OCI-LY7 (cell line): ENCODE measurements at regions not wholly inside any gene's neighbourhood (a gene's known extent, or its start where the extent isn't known, plus 50 kb on each side); places are given as distances from the start of the nearest gene placed in this dataset.

Experiments
- BruUV-seq: library from RNA; stranded (reverse); fragments of 400-500 nt; replicated peaks from 2 replicates; lab custom pipeline; 2021; lab: Mats Ljungman, UMichigan
- CTCF ChIA-PET: fragments of 300-600 bp; sonication (Branson Sonifier 250); formaldehyde crosslinking; loops from one replicate; lab custom pipeline; 2022; ENCODE audit warnings: antibody characterized with exemption; ENCODE audit not compliant: unreplicated experiment; lab: Charles Lee
- POLR2A ChIA-PET: fragments of 300-600 bp; sonication (Branson Sonifier 250); formaldehyde crosslinking; loops from one replicate; lab custom pipeline; 2022; ENCODE audit warnings: antibody characterized with exemption; lab: Charles Lee
- DNase-seq: peaks from one replicate; pipeline ENCODE4 v3.0.0-alpha.2; 2015; ENCODE audit warnings: low spot score
- H2AFZ ChIP-seq: fragments of 200-600 bp; sonication (generic), shearing (Covaris generic); 2 replicates; pipeline ENCODE4 v1.6.1; 2014; ENCODE audit warnings: mild to moderate bottlenecking, antibody characterized with exemption, low read length, moderate library complexity
- H3K27ac ChIP-seq: fragments of 200-600 bp; sonication (generic); 2 replicates; pipeline ENCODE4 v1.5.1; 2014; ENCODE audit warnings: mixed run types, low read depth, mild to moderate bottlenecking, moderate library complexity, low read length, inconsistent platforms; ENCODE audit not compliant: poor library complexity, severe bottlenecking
- H3K36me3 ChIP-seq: fragments of 200-600 bp; sonication (generic); 2 replicates; pipeline ENCODE4 v1.6.1; 2014; ENCODE audit warnings: mild to moderate bottlenecking, antibody characterized with exemption, low read length, moderate library complexity, mixed read lengths; ENCODE audit not compliant: insufficient read depth
- H3K4me1 ChIP-seq: fragments of 200-600 bp; sonication (generic); 2 replicates; pipeline ENCODE4 v1.5.1; 2014; ENCODE audit warnings: mild to moderate bottlenecking, low read length; ENCODE audit not compliant: insufficient read depth, poor library complexity, severe bottlenecking
- H3K4me2 ChIP-seq: fragments of 200-600 bp; sonication (generic); 2 replicates; pipeline ENCODE4 v1.6.1; 2014; ENCODE audit warnings: mild to moderate bottlenecking, low read length
- H3K4me3 ChIP-seq: fragments of 200-600 bp; sonication (generic); 2 replicates; pipeline ENCODE4 v1.5.1; 2014; ENCODE audit warnings: mild to moderate bottlenecking, low read depth, low read length; ENCODE audit not compliant: poor library complexity, severe bottlenecking
- H3K79me2 ChIP-seq: fragments of 200-600 bp; sonication (generic); 2 replicates; pipeline ENCODE4 v1.6.1; 2016; ENCODE audit warnings: low read depth, mild to moderate bottlenecking, low read length, moderate library complexity, mixed read lengths; ENCODE audit not compliant: insufficient read depth
- H3K9me2 ChIP-seq: fragments of 200-600 bp; sonication (generic); 2 replicates; pipeline ENCODE4 v1.6.1; 2016; ENCODE audit warnings: mild to moderate bottlenecking, low read length, mixed read lengths; ENCODE audit not compliant: insufficient read depth
- H3K9me3 ChIP-seq: fragments of 200-600 bp; sonication (generic); 2 replicates; pipeline ENCODE4 v1.6.1; 2014; ENCODE audit warnings: mild to moderate bottlenecking, mixed run types, low read length, mixed read lengths
- H4K20me1 ChIP-seq: fragments of 200-600 bp; sonication (generic); 2 replicates; pipeline ENCODE4 v1.6.1; 2014; ENCODE audit warnings: mild to moderate bottlenecking, antibody characterized with exemption, low read length, moderate library complexity, mixed read lengths; ENCODE audit not compliant: insufficient read depth
- CTCF ChIP-seq: fragments of 200-600 bp; sonication (generic); conservative IDR thresholded peaks from 2 replicates; pipeline ENCODE4 v1.5.1; 2014; ENCODE audit warnings: mild to moderate bottlenecking, antibody characterized with exemption, low read length, moderate library complexity, mixed read lengths
- EZH2phosphoT487 ChIP-seq: fragments of 200-600 bp; sonication (generic); IDR thresholded peaks from 2 replicates; pipeline ENCODE4 v1.6.1; 2018; ENCODE audit warnings: low read depth, borderline replicate concordance, mild to moderate bottlenecking, mixed run types, antibody characterized with exemption, low read length, moderate library complexity, mixed read lengths
- intact Hi-C: fragments of 100-400 bp; cut with micrococcal nuclease; formaldehyde crosslinking; loops from one replicate; pipeline ENCODE4 v1.10.0; 2022; ENCODE audit not compliant: unreplicated experiment

DNA sequence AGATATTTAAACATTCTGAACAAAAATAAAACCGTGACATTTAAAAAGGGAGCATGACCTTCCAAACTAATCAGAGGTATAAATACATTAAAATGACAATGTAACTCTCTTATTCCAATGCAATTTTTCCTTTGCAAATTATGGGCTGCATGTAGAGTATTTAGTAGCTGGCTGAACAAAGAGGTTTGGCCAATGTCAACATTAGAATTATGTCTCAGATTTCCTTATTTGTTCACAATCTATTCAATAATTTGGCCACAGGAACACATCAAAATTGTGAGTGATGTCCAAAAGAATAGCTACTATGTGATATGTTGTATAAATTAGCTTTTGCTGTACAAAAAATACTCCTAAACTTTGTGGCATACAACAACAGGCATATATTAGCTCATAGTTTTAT, 580.0 kb upstream of the MARCKS start:
- no peak overlapping the region for H2AFZ ChIP-seq
- H4K20me1 ChIP-seq: no peaks in the 10 kb centered on the region
- H3K4me1 ChIP-seq: no peaks in the 10 kb centered on the region
- H3K4me3 ChIP-seq: no peak overlapping the region
- no peaks in the 10 kb centered on the region for H3K36me3 ChIP-seq
- DNase-seq: no peak
- no peak overlapping the region for H3K4me2 ChIP-seq
- no peak overlapping the region for H3K27ac ChIP-seq
- no peaks in the 10 kb centered on the region for H3K9me2 ChIP-seq
- intact Hi-C loops: no loop called here
- no peaks in the 10 kb centered on the region for H3K9me3 ChIP-seq
- ChIA-PET CTCF (no interaction called here), POLR2A (interaction anchor here (1.1 kb wide), 1 partner anchor 670 kb away, joined by 3 read pairs; no protein-coding TSS in a partner anchor)
- TF ChIP-seq CTCF: no peak
- TF ChIP-seq EZH2phosphoT487: no peak
- BruUV-seq: no TSS peak
- H3K79me2 ChIP-seq: no peaks in the 10 kb centered on the region

DNA sequence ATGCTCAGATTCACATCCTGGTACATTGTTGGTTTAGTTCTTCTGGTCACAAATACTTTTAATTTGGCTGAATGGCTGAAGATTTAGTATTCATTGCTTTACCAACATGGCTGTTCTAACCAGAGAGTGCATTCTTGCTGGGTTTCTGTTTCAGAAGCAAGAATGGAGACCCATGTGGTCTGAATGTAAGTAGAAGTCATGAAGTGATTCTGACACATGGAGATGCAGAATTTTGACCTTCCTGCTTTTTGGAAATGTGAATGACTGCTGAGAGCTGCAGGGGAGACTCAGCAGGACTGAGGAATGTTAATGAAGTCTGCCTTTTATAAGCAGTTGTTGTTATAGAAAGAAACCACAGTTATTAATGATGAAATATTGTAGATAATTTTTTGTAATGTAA, 576.1 kb upstream of the MARCKS start:
- no peaks in the 10 kb centered on the region for H3K36me3 ChIP-seq
- no peak overlapping the region for H3K4me3 ChIP-seq
- CTCF ChIA-PET: no interaction called here
- POLR2A ChIA-PET: no interaction called here
- no peak overlapping the region for H3K4me2 ChIP-seq
- BruUV-seq: no TSS peak
- H3K9me3 ChIP-seq: no peaks in the 10 kb centered on the region
- DNase-seq: no peak
- H3K9me2 ChIP-seq: no peaks in the 10 kb centered on the region
- no peaks in the 10 kb centered on the region for H3K79me2 ChIP-seq
- H3K4me1 ChIP-seq: no peaks in the 10 kb centered on the region
- intact Hi-C loops: no loop called here
- TF ChIP-seq CTCF (no peak), EZH2phosphoT487 (no peak)
- no peaks in the 10 kb centered on the region for H4K20me1 ChIP-seq
- no peak overlapping the region for H3K27ac ChIP-seq
- H2AFZ ChIP-seq: no peak overlapping the region

DNA sequence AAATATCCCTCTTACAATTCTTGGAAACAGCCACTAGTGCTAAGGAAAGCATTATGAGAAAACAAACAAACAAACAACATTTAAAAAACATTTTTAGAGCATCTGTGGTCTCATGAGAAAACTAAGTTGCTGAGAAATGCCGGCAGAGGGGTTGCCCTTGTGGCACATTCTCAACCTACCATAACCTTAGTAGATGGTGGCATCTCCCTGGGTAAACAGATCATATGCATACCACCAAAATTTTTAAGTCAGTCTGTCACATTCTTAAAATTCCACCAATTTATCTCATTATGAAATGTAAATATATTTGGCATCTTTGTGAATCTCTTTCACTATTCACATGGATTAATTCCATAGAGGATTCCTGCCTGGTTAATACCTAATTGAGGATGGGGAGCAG, 575.7 kb upstream of the MARCKS start:
- intact Hi-C loops: no loop called here
- Histone ChIP-seq H3K27ac (no peak overlapping the region), H3K79me2 (no peaks in the 10 kb centered on the region), H4K20me1 (no peaks in the 10 kb centered on the region), H3K36me3 (no peaks in the 10 kb centered on the region), H3K4me1 (no peaks in the 10 kb centered on the region), H3K4me3 (no peak overlapping the region), H3K9me3 (no peaks in the 10 kb centered on the region), H3K9me2 (no peaks in the 10 kb centered on the region), H2AFZ (no peak overlapping the region), H3K4me2 (no peak overlapping the region)
- ChIA-PET POLR2A (no interaction called here), CTCF (no interaction called here)
- TF ChIP-seq CTCF (no peak), EZH2phosphoT487 (no peak)
- no TSS peak for BruUV-seq
- no peak for DNase-seq
